Skin epidermis (tissue), 12 donors: ENCODE measurements at regions not wholly inside any gene's neighbourhood (a gene's known extent, or its start where the extent isn't known, plus 50 kb on each side); places are given as distances from the start of the nearest gene placed in this dataset.

Experiments
- H3K27ac ChIP-seq, 21 experiments: fragments of 200-600 bp; sonication (generic) in 11 of 21; one replicate each; pipeline ENCODE4 v1.5.0; 2020; ENCODE audit warnings: mild to moderate bottlenecking in 3 of 21, inconsistent platforms in 2 of 21, moderate library complexity in 2 of 21
- H3K4me3 ChIP-seq, 7 experiments: fragments of 200-600 bp; sonication (generic) in 2 of 7; one replicate each; pipeline ENCODE4 v1.5.0; 2020; ENCODE audit warnings: inconsistent platforms in 2 of 7, mild to moderate bottlenecking in 2 of 7, moderate library complexity in 1 of 7

GRCh38 chr2:12795851-12796250, 79.1 kb downstream of the TRIB2 start:
- Histone ChIP-seq H3K4me3 (no peak overlapping the region), H3K27ac (no peak overlapping the region)

DNA sequence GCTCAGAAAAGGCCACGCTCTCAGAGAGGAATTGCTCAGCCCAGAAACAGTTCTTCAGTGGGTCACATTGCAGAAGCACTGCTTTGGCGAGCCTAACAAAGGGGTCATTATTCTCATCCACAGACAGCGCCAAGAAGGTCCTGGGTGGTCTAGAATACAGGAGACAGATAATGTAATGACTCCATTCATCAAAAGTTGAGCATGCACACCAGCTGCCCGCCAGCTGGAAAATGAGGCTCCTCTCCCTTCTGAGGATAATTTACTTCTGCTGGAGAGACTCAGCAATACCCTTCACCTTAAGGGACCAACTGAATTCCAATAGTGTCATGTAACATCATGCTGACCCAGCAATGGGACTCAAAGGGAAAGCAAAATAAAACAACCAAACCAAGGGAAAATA, 79.9 kb downstream of the TRIB2 start:
- H3K27ac ChIP-seq = no peak overlapping the region
- H3K4me3 ChIP-seq = no peak overlapping the region

- Histone ChIP-seq H3K4me3 (no peak overlapping the region), H3K27ac (no peak overlapping the region)
Observed at GRCh38 chr2:12797815-12798214, 81.1 kb downstream of the TRIB2 start.

DNA sequence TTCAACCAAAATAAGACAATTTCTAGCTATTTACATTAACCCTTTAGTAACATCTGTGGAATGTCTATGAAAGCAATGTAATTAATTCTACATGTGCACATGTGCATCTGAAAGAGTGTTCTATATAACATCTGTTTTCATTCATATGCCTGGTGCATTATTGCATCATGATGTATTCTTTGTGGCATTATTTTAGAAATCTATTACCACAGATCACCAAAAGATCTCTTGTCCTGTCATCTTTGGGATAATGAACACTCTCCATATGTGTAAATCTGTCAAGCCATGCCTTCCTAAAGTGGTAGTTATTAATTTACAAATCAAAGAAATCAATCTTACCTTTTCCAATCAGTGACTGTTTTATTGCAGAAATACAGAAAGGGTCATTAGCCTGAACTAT, 86.9 kb downstream of the TRIB2 start:
- no peak overlapping the region for H3K4me3 ChIP-seq
- H3K27ac ChIP-seq = no peak overlapping the region

- H3K27ac ChIP-seq = no peak overlapping the region
- no peak overlapping the region for H3K4me3 ChIP-seq
Observed at GRCh38 chr2:12804091-12804856, 87.5 kb downstream of the TRIB2 start.

GRCh38 chr2:12805033-12805432, 88.3 kb downstream of the TRIB2 start:
- H3K4me3 ChIP-seq = no peak overlapping the region
- H3K27ac ChIP-seq = no peak overlapping the region

DNA sequence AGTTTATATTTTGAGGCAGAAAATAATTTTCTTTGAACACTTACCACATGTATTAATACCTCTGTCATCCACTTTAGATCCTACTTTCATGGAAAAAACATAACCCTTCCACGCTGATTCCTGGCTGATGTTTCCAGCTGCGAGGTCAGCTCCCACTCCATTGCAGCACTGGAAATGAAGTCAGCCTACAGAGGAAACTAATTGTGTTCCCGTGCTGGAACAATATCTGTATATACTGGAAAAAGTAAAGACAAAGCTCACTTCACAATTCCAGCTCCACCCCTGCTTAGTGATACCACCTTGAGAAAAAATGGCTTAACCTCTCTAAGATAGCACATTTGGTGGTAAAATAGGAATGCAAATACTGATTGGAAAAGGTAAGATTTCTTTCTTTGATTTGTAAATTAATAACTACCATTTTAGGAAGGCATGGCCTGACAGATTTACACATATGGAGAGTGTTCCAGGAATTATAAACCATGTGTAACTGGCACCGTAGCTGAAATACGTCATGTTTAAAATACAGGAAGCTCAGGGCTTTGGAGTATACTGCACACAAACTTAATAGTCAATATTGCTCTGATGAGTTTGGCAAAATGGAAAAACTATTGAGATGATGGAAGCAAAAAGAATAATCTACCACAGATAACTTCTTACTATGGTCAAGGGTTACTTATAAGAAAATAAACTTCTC, 90.0 kb downstream of the TRIB2 start:
- Histone ChIP-seq H3K27ac (no peak overlapping the region), H3K4me3 (no peak overlapping the region)

GRCh38 chr2:12807907-12808810, 91.4 kb downstream of the TRIB2 start:
- Histone ChIP-seq H3K4me3 (no peak overlapping the region), H3K27ac (peak overlapping the region in 5 of 21 experiments; percentile 12 to 22 (median 19))

- Histone ChIP-seq H3K27ac (peak overlapping the region in 1 of 21 experiments; percentile 16), H3K4me3 (no peak overlapping the region)
Observed at GRCh38 chr2:12809526-12809925, 92.8 kb downstream of the TRIB2 start.

- H3K27ac ChIP-seq = no peak overlapping the region
- no peak overlapping the region for H3K4me3 ChIP-seq
Observed at GRCh38 chr2:12811916-12812315, 95.2 kb downstream of the TRIB2 start.

GRCh38 chr2:12813166-12813565, 96.4 kb downstream of the TRIB2 start:
- Histone ChIP-seq H3K27ac (no peak overlapping the region), H3K4me3 (no peak overlapping the region)

GRCh38 chr2:12816379-12817306, 99.9 kb downstream of the TRIB2 start:
- Histone ChIP-seq H3K4me3 (no peak overlapping the region), H3K27ac (no peak overlapping the region)

- no peak overlapping the region for H3K4me3 ChIP-seq
- H3K27ac ChIP-seq = peak overlapping the region in 4 of 21 experiments; percentile 13 to 58 (median 40)
Observed at GRCh38 chr2:12817870-12818269, 101.1 kb downstream of the TRIB2 start.

GRCh38 chr2:12818416-12819102, 101.8 kb downstream of the TRIB2 start:
- Histone ChIP-seq H3K27ac (peak overlapping the region in 7 of 21 experiments; percentile 12 to 58 (median 41)), H3K4me3 (no peak overlapping the region)

DNA sequence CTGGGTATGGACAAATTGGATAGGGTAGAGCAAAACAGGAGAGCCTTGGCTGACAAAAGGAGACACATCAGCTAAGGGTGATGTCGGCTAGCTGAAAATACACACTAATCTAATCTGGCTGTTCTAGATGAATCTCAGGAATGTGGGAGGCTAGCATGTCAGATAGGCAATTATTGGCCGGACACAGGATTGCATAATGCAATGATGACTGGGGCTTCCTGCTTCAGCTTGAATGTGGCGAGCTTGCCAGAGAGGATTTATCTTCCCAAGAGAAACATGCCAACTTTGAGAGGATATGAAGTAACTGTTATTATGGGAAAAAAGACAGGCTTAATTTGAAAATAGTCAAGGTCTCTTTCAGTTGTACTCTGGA, 102.4 kb downstream of the TRIB2 start:
- no peak overlapping the region for H3K4me3 ChIP-seq

DNA sequence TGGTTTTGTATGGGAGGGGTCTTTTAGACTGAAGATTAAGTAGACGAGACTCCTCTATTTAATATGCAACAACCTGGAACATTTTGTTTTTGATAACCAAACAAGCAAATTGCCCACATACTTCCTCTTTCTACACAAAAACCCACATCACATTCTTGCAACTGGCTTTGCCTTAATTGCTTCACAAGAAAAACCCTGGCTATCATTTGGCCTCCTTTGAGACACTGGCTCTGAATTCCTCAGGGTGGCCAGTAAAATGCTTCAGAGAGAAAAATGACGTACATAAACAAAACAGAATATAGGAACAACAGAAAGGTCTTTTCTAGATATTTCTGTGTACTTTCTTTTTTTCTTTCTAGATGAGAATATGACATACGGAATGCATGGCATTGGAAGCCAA, 103.0 kb downstream of the TRIB2 start:
- peak overlapping the region in 14 of 21 experiments; percentile 2 to 80 (median 33) for H3K27ac ChIP-seq
- no peak overlapping the region for H3K4me3 ChIP-seq

More for the DNA sequence above, 102.4 kb downstream of the TRIB2 start:
- H3K27ac ChIP-seq = peak overlapping the region in 14 of 21 experiments; percentile 2 to 80 (median 33)

DNA sequence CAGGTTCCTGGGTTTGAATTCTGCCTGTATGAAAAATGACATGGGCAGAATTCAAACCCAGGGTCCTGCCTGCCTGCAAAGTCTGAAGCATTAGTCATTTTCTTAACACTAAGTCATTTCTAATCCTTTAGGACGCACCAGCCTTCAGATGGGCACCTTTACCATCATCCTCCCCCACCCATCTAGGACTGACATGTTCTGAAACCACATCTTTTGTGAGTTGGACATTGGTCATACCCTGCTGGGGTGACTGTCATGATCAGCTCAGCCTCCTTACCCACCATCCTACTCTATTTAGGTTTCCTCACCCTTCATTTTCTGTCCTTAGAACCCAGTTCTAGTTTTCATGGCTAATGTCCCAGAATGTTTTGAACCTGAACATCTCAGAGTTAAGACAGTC, 104.9 kb downstream of the TRIB2 start:
- Histone ChIP-seq H3K27ac (no peak overlapping the region), H3K4me3 (no peak overlapping the region)

- peak overlapping the region in 14 of 21 experiments; percentile 16 to 77 (median 41) for H3K27ac ChIP-seq
- H3K4me3 ChIP-seq = no peak overlapping the region
Observed at GRCh38 chr2:12824351-12824777, 107.6 kb downstream of the TRIB2 start.
